K562 (cell line): ENCODE measurements at regions not wholly inside any gene's neighbourhood (a gene's known extent, or its start where the extent isn't known, plus 50 kb on each side); places are given as distances from the start of the nearest gene placed in this dataset.

Source experiments
- ATAC-seq: fragments of 200-7000 bp; cut with Tn5 transposase; 3 replicates; pipeline ENCODE4 v1.9.1; 2020; ENCODE audit warnings: moderate library complexity
- BruUV-seq: library from RNA; stranded (reverse); fragments of 400-500 nt; replicated peaks from 2 replicates; lab custom pipeline; 2021; lab: Mats Ljungman, UMichigan
- CTCF ChIA-PET: fragments of 300-600 bp; formaldehyde crosslinking; extraction: SDS; loops from one replicate; lab custom pipeline; 2021; ENCODE audit warnings: low intra/inter-chr PET ratio; lab: Yijun Ruan, JAX
- POLR2A ChIA-PET: fragments of 300-600, 350-650 bp; sonication (Branson Sonifier 250); formaldehyde crosslinking; extraction: SDS; loops from one replicate; lab custom pipeline; 2021; ENCODE audit warnings: antibody characterized with exemption, inconsistent platforms; lab: Yijun Ruan, JAX
- DNase-seq, 4 experiments: peaks; one replicate each; pipeline versions ENCODE4 v3.0.0 to v3.0.0-alpha.2; 2011 to 2018; ENCODE audit warnings: low spot score in 3 of 4, mixed read lengths in 3 of 4; ENCODE audit errors: extremely low read depth in 1 of 4
- FAIRE-seq: peaks from 2 replicates; lab custom pipeline; 2011; peaks lifted over from hg19 to GRCh38; lab: Jason Lieb, UNC
- H2AFZ ChIP-seq: 2 replicates; pipeline ENCODE4 v1.6.0; 2011; ENCODE audit warnings: low read depth, low read length, control low read depth, inconsistent platforms
- H3K27ac ChIP-seq: fragments of 200-600 bp; 3 replicates; pipeline ENCODE4 v1.8.0; 2011; ENCODE audit warnings: low read depth, mild to moderate bottlenecking, control low read depth, inconsistent platforms, low read length, moderate library complexity, mixed read lengths; ENCODE audit errors: extremely low read depth
- H3K27me3 ChIP-seq, 2 experiments: fragments of 300-600 bp in 1 of 2; 2 replicates in 1 of 2; 3 replicates in 1 of 2; pipeline versions ENCODE4 v1.6.0 to v1.8.0; 2011; ENCODE audit warnings: inconsistent platforms in 2 of 2, low read length in 2 of 2, mild to moderate bottlenecking in 1 of 2, mixed read lengths in 1 of 2, moderate library complexity in 1 of 2; ENCODE audit not compliant: control insufficient read depth in 2 of 2, insufficient read depth in 2 of 2
- H3K36me3 ChIP-seq: fragments of 300-600 bp; 3 replicates; pipeline ENCODE4 v1.8.0; 2011; ENCODE audit warnings: mild to moderate bottlenecking, low read length, inconsistent platforms; ENCODE audit not compliant: control insufficient read depth, insufficient read depth
- H3K4me1 ChIP-seq, 2 experiments: fragments of 200-600 bp in 1 of 2; replicated peaks in 1 of 2; 2 replicates in 1 of 2; 3 replicates in 1 of 2; pipeline versions ENCODE4 v1.5.1 to v1.8.0; 2011; ENCODE audit warnings: inconsistent platforms in 2 of 2, low read length in 2 of 2, mild to moderate bottlenecking in 1 of 2, mixed read lengths in 1 of 2, moderate library complexity in 1 of 2; ENCODE audit not compliant: control insufficient read depth in 2 of 2, insufficient read depth in 2 of 2
- H3K4me2 ChIP-seq: 2 replicates; pipeline ENCODE4 v1.6.1; 2011; ENCODE audit warnings: low read length, control low read depth, inconsistent platforms, mixed read lengths; ENCODE audit not compliant: insufficient read depth
- H3K4me3 ChIP-seq: fragments of 200-600 bp; sonication (generic), shearing (Covaris generic); 2 replicates; pipeline ENCODE4 v1.5.1; 2016; ENCODE audit warnings: control low read depth, inconsistent platforms
- H3K79me2 ChIP-seq: fragments of 200-600 bp; 3 replicates; pipeline ENCODE4 v1.8.0; 2011; ENCODE audit warnings: low read length, inconsistent platforms; ENCODE audit not compliant: control insufficient read depth, insufficient read depth
- H3K9ac ChIP-seq, 2 experiments: 2 replicates each; pipeline versions ENCODE4 v1.6.0 to v1.6.1; 2011; ENCODE audit warnings: low read depth in 2 of 2, low read length in 2 of 2, control low read depth in 1 of 2, inconsistent platforms in 1 of 2, mild to moderate bottlenecking in 1 of 2, mixed read lengths in 1 of 2; ENCODE audit not compliant: insufficient read depth in 1 of 2
- H3K9me1 ChIP-seq: one replicate; pipeline ENCODE4 v1.6.0; 2011; ENCODE audit warnings: inconsistent platforms, mild to moderate bottlenecking, low read length, moderate library complexity; ENCODE audit not compliant: control insufficient read depth, insufficient read depth
- H3K9me3 ChIP-seq: replicated peaks from 2 replicates; pipeline ENCODE4 v1.5.1; 2011; ENCODE audit warnings: low read depth, low read length, inconsistent platforms; ENCODE audit not compliant: control insufficient read depth, insufficient read depth
- H4K20me1 ChIP-seq: replicated peaks from 2 replicates; pipeline ENCODE4 v1.6.1; 2011; ENCODE audit warnings: low read length, inconsistent platforms, mixed read lengths; ENCODE audit not compliant: control insufficient read depth, insufficient read depth
- ARID3A ChIP-seq: IDR thresholded peaks from 2 replicates; pipeline ENCODE4 v1.6.1; 2012; ENCODE audit warnings: low read depth, low read length, improper control_type of control experiment, borderline replicate concordance
- BRF2 ChIP-seq: IDR thresholded peaks from 3 replicates; pipeline ENCODE4 v1.6.1; 2011; ENCODE audit warnings: borderline replicate concordance, mild to moderate bottlenecking; ENCODE audit not compliant: insufficient read length, insufficient read depth
- CHCHD3 ChIP-seq: fragments of 250-450 bp; sonication (Bioruptor Pico); IDR thresholded peaks from 2 replicates; pipeline ENCODE4 v2.1.2; 2022; ENCODE audit warnings: mild to moderate bottlenecking
- CHD2 ChIP-seq: IDR thresholded peaks from 2 replicates; pipeline ENCODE4 v1.6.1; 2011; ENCODE audit warnings: low read depth, low read length
- CHD4 ChIP-seq: fragments of 200-600 bp; sonication (generic); IDR thresholded peaks from 3 replicates; pipeline ENCODE4 v1.6.1; 2012; ENCODE audit warnings: low read depth, mild to moderate bottlenecking, mixed read lengths, low read length, inconsistent platforms; ENCODE audit not compliant: insufficient read depth, insufficient replicate concordance, poor library complexity, severe bottlenecking
- ELF4 ChIP-seq: fragments of 450-650 bp; formaldehyde crosslinking; IDR thresholded peaks from 2 replicates; pipeline ENCODE4 v1.4.0; 2022; ENCODE audit warnings: missing genetic modification characterization
- KAT8 ChIP-seq: fragments of 450-650 bp; IDR thresholded peaks from 2 replicates; pipeline ENCODE4 v1.6.1; 2016; ENCODE audit warnings: low read depth, mild to moderate bottlenecking
- ZNF175 ChIP-seq: fragments of 200-800 bp; sonication (Bioruptor generic); IDR thresholded peaks from 2 replicates; pipeline ENCODE4 v1.6.1; 2016; ENCODE audit warnings: low read depth, mild to moderate bottlenecking, missing genetic modification characterization, missing compliant biosample characterization
- WGBS: fragments of 100-300 bp; shearing (Covaris generic); methylation state at CpG from one replicate; pipeline ENCODE4 v1.1.6; 2016; ENCODE audit warnings: low coverage, mixed read lengths; ENCODE audit not compliant: insufficient coverage; ENCODE audit errors: missing lambda C conversion rate; 5-methylcytosine and 5-hydroxymethylcytosine counted together
- in situ Hi-C: fragments of 300-500 bp; cut with MboI; formaldehyde crosslinking; loops from 4 replicates; pipeline ENCODE4 v1.15.0; 2018; ENCODE audit warnings: inconsistent platforms, mixed read lengths
- intact Hi-C: fragments of 100-400 bp; cut with micrococcal nuclease; formaldehyde crosslinking; loops from 2 replicates; pipeline ENCODE4 v1.14.2; 2022
- TF ChIP-seq, protein P1 (sequence below): fragments of 250-450 bp; sonication (Bioruptor Pico); IDR thresholded peaks from 2 replicates; pipeline ENCODE4 v1.8.0; 2021; ENCODE audit warnings: mild to moderate bottlenecking, moderate library complexity
- TF ChIP-seq, protein P2 (sequence below): fragments of 250-450 bp; sonication (Bioruptor Pico); IDR thresholded peaks from 2 replicates; pipeline ENCODE4 v1.9.0; 2021; ENCODE audit warnings: mild to moderate bottlenecking

- intact Hi-C loops: no loop called here
- no peaks in the 10 kb centered on the region for H3K36me3 ChIP-seq
- peaks cover 3 to 16% of the 10 kb centered on the region in 2 experiments; a peak in 3 of 5 replicates for H3K27me3 ChIP-seq
- CTCF ChIA-PET: no interaction called here
- WGBS: 0% methylated on average over 3 of the region's 3 CpGs
- no peak overlapping the region for H2AFZ ChIP-seq
- no peaks in the 10 kb centered on the region for H3K79me2 ChIP-seq
- no peaks in the 10 kb centered on the region for H3K9me1 ChIP-seq
- H3K4me2 ChIP-seq: no peak overlapping the region
- TF ChIP-seq KAT8 (no peak), CHCHD3 (CRISPR knock-in tag) (no peak)
- in situ Hi-C loops: no loop called here
- POLR2A ChIA-PET: no interaction called here
- no TSS peak for BruUV-seq
- H3K4me1 ChIP-seq: no peaks in the 10 kb centered on the region
- DNase-seq: no peak
- no peak overlapping the region for H3K4me3 ChIP-seq
- no peak for FAIRE-seq
- ATAC-seq: no peak
- 0 out of 2 replicates have a peak, but pooled peaks cover 3% of the 10 kb centered on the region for H4K20me1 ChIP-seq
- H3K9me3 ChIP-seq: no peaks in the 10 kb centered on the region; the same call in 1 of the 2 replicates
- H3K9ac ChIP-seq: no peak overlapping the region
- no peak overlapping the region for H3K27ac ChIP-seq
Measured at GRCh38 chr2:15833731-15834130, 106.6 kb upstream of the MYCN start.

- Histone ChIP-seq H3K79me2 (no peaks in the 10 kb centered on the region), H3K9ac (no peak overlapping the region), H3K27me3 (peaks cover 3 to 16% of the 10 kb centered on the region in 2 experiments; a peak in 3 of 5 replicates), H3K9me1 (no peaks in the 10 kb centered on the region), H3K36me3 (no peaks in the 10 kb centered on the region), H3K4me2 (no peak overlapping the region), H3K4me1 (no peaks in the 10 kb centered on the region), H4K20me1 (0 out of 2 replicates have a peak, but pooled peaks cover 3% of the 10 kb centered on the region), H3K27ac (no peak overlapping the region), H3K9me3 (no peaks in the 10 kb centered on the region), H2AFZ (no peak overlapping the region), H3K4me3 (no peak overlapping the region)
- ChIA-PET POLR2A (no interaction called here), CTCF (no interaction called here)
- FAIRE-seq (no peak), DNase-seq (no peak), ATAC-seq (no peak)
- in situ Hi-C loops (no loop called here), intact Hi-C loops (no loop called here)
- no TSS peak for BruUV-seq
- 0% methylated on average over 7 of the region's 7 CpGs for WGBS
- TF ChIP-seq CHD2 (peak; percentile 24; the same call in 1 of the 2 replicates), BRF2 (no peak), CHD4 (no peak), ARID3A (no peak), ZNF175 (CRISPR knock-in tag) (no peak), ELF4 (CRISPR knock-in tag) (no peak)
- TF ChIP-seq, protein P1, sequence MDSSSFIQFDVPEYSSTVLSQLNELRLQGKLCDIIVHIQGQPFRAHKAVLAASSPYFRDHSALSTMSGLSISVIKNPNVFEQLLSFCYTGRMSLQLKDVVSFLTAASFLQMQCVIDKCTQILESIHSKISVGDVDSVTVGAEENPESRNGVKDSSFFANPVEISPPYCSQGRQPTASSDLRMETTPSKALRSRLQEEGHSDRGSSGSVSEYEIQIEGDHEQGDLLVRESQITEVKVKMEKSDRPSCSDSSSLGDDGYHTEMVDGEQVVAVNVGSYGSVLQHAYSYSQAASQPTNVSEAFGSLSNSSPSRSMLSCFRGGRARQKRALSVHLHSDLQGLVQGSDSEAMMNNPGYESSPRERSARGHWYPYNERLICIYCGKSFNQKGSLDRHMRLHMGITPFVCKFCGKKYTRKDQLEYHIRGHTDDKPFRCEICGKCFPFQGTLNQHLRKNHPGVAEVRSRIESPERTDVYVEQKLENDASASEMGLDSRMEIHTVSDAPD (CRISPR knock-in tag): no peak
- TF ChIP-seq, protein P2, sequence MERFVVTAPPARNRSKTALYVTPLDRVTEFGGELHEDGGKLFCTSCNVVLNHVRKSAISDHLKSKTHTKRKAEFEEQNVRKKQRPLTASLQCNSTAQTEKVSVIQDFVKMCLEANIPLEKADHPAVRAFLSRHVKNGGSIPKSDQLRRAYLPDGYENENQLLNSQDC (CRISPR knock-in tag): no peak
Measured at GRCh38 chr2:15834381-15835031, 105.8 kb upstream of the MYCN start.
